ENCODE measurements at regions not wholly inside any gene's neighbourhood (a gene's known extent, or its start where the extent isn't known, plus 50 kb on each side); places are given as distances from the start of the nearest gene placed in this dataset.

GRCh38 chr6:166802401-166802800 lies 153.9 kb downstream of the RNASET2 start:
- Histone ChIP-seq H3K14ac (ENCODE audit: insufficient read depth, low read length) (no peak overlapping the region), H2AK5ac (ENCODE audit: insufficient read length, low read length) (no peak overlapping the region), H2BK120ac (ENCODE audit: low read depth, low read length, poor library complexity, severe bottlenecking) (no peak overlapping the region), H3K56ac (ENCODE audit: insufficient read length, low read depth, low read length) (no peak overlapping the region), H3K23me2 (ENCODE audit: insufficient read length, low read depth, low read length, poor library complexity, severe bottlenecking) (no peaks in the 10 kb centered on the region), H3K79me1 (ENCODE audit: insufficient read depth, low read depth, low read length, poor library complexity, severe bottlenecking) (no peaks in the 10 kb centered on the region), H3K4ac (ENCODE audit: low read depth, low read length) (no peak overlapping the region), H2BK12ac (ENCODE audit: insufficient read length, low read depth, low read length) (no peak overlapping the region), H4K8ac (replicated peaks; ENCODE audit: insufficient read length, low read depth, low read length) (no peak overlapping the region), H4K20me1 (ENCODE audit: control insufficient read depth, insufficient read depth, insufficient read length) (no peaks in the 10 kb centered on the region), H3K18ac (ENCODE audit: insufficient read length, low read depth, low read length) (no peak overlapping the region), H3K9ac (ENCODE audit: extremely low read depth, insufficient read length, low read length) (no peak overlapping the region), H3K4me1 (ENCODE audit: insufficient read depth, low read length) (no peaks in the 10 kb centered on the region), H4K5ac (ENCODE audit: insufficient read length, low read depth, low read length) (no peak overlapping the region), H4K91ac (ENCODE audit: insufficient read length, low read depth, low read length) (no peak overlapping the region), H3K4me2 (ENCODE audit: insufficient read depth, insufficient read length, low read length) (no peak overlapping the region), H2BK15ac (ENCODE audit: low read depth, low read length) (no peak overlapping the region), H2AFZ (ENCODE audit: low read length) (no peak overlapping the region), H3K27me3 (ENCODE audit: insufficient read depth, low read length) (no peaks in the 10 kb centered on the region), H3K9me3 (ENCODE audit: control insufficient read depth, low read depth, low read length) (no peaks in the 10 kb centered on the region), H2BK20ac (ENCODE audit: low read depth, low read length, poor library complexity, severe bottlenecking) (no peak overlapping the region), H3T11ph (ENCODE audit: low read length) (no peak overlapping the region), H3K23ac (ENCODE audit: insufficient read length, low read depth, low read length) (no peak overlapping the region), H3K27ac (ENCODE audit: insufficient read length, low read depth, low read length) (no peak overlapping the region), H2BK5ac (ENCODE audit: insufficient read length, low read length) (no peak overlapping the region), H3K79me2 (ENCODE audit: insufficient read depth, low read length) (no peaks in the 10 kb centered on the region)
- no CpG with 5 or more reads among the region's 7 CpGs for WGBS (ENCODE audit: extremely low coverage, insufficient read length, low lambda C conversion rate)
- Mint-ChIP-seq H3K27me3 (ENCODE audit: low read depth) (peaks cover 4% of the 10 kb centered on the region), H3K4me1 (no peaks in the 10 kb centered on the region), H3K4me3 (no peak overlapping the region), H3K9me3 (peaks cover 15 to 16% of the 10 kb centered on the region in 2 experiments), H3K36me3 (ENCODE audit: insufficient read depth in 1 of 3, low read depth in 3 of 3) (peaks cover 6 to 17% (median 8%) of the 10 kb centered on the region in 3 experiments), H3K27ac (no peak overlapping the region)
- no peak for TF ChIP-seq CTCF (conservative IDR thresholded peaks at IDR 0.05)
- DNase-seq, result no peak

Measured in H9 (cell line).